ENCODE measurements at regions not wholly inside any gene's neighbourhood (a gene's known extent, or its start where the extent isn't known, plus 50 kb on each side); places are given as distances from the start of the nearest gene placed in this dataset.

GRCh38 chr1:114315631-114316030, 162.0 kb upstream of the SYT6 start:
- no peak for ATAC-seq
- DNase-seq = no peak

GRCh38 chr1:114314576-114314975, 160.9 kb upstream of the SYT6 start:
- H3K27ac ChIP-seq = no peak overlapping the region
- in situ Hi-C loops (cut with MboI; ENCODE audit: low sequenced_read_pairs in 4 of 4) = no loop called here
- H3K27me3 ChIP-seq = no peaks in the 10 kb centered on the region
- TF ChIP-seq CTCF (IDR thresholded peaks at IDR 0.05 in 4 of 5, conservative IDR thresholded peaks at IDR 0.05 in 1 of 5) (no peak), POLR2A (IDR thresholded peaks at IDR 0.05) (no peak)
- ATAC-seq (no peak), DNase-seq (no peak)
- no peaks in the 10 kb centered on the region for H3K36me3 ChIP-seq
- no peaks in the 10 kb centered on the region for H3K4me1 ChIP-seq
- intact Hi-C loops (cut with DNase I; ENCODE audit: low total_unique reads) = no loop called here
- no peaks in the 10 kb centered on the region for H3K9me3 ChIP-seq
- no peak overlapping the region for H3K4me3 ChIP-seq

More at GRCh38 chr1:114315631-114316030, 162.0 kb upstream of the SYT6 start:
- Histone ChIP-seq H3K27me3 (no peaks in the 10 kb centered on the region), H3K4me1 (no peaks in the 10 kb centered on the region), H3K27ac (no peak overlapping the region), H3K36me3 (no peaks in the 10 kb centered on the region), H3K9me3 (no peaks in the 10 kb centered on the region), H3K4me3 (no peak overlapping the region)
- TF ChIP-seq CTCF (IDR thresholded peaks at IDR 0.05 in 4 of 5, conservative IDR thresholded peaks at IDR 0.05 in 1 of 5) = no peak
- intact Hi-C loops (cut with DNase I; ENCODE audit: low total_unique reads) (no loop called here), in situ Hi-C loops (cut with MboI; ENCODE audit: low sequenced_read_pairs in 4 of 4) (no loop called here)

- intact Hi-C loops (cut with DNase I; ENCODE audit: low total_unique reads) (no loop called here), in situ Hi-C loops (cut with MboI; ENCODE audit: low sequenced_read_pairs in 4 of 4) (no loop called here)
- Histone ChIP-seq H3K27me3 (no peaks in the 10 kb centered on the region), H3K9me3 (no peaks in the 10 kb centered on the region), H3K36me3 (no peaks in the 10 kb centered on the region), H3K27ac (no peak overlapping the region), H3K4me1 (no peaks in the 10 kb centered on the region), H3K4me3 (no peak overlapping the region)
- ATAC-seq (no peak), DNase-seq (no peak)
- TF ChIP-seq CTCF (IDR thresholded peaks at IDR 0.05 in 4 of 5, conservative IDR thresholded peaks at IDR 0.05 in 1 of 5) = no peak
Measured at GRCh38 chr1:114314098-114314497, 160.4 kb upstream of the SYT6 start.

- TF ChIP-seq POLR2A (IDR thresholded peaks at IDR 0.05) (no peak), CTCF (IDR thresholded peaks at IDR 0.05 in 4 of 5, conservative IDR thresholded peaks at IDR 0.05 in 1 of 5) (no peak)
- Histone ChIP-seq H3K27ac (no peak overlapping the region), H3K4me1 (no peaks in the 10 kb centered on the region), H3K4me3 (no peak overlapping the region), H3K9me3 (no peaks in the 10 kb centered on the region), H3K36me3 (no peaks in the 10 kb centered on the region), H3K27me3 (no peaks in the 10 kb centered on the region)
- ATAC-seq (no peak), DNase-seq (no peak)
- in situ Hi-C loops (cut with MboI; ENCODE audit: low sequenced_read_pairs in 4 of 4) (no loop called here), intact Hi-C loops (cut with DNase I; ENCODE audit: low total_unique reads) (no loop called here)
Measured at GRCh38 chr1:114310695-114311271, 157.1 kb upstream of the SYT6 start.

- H3K4me3 ChIP-seq = no peak overlapping the region
- intact Hi-C loops (cut with DNase I; ENCODE audit: low total_unique reads) (no loop called here), in situ Hi-C loops (cut with MboI; ENCODE audit: low sequenced_read_pairs in 4 of 4) (no loop called here)
- H3K9me3 ChIP-seq = no peaks in the 10 kb centered on the region
- DNase-seq (no peak), ATAC-seq (no peak)
- H3K27me3 ChIP-seq = peaks cover 0 to 5% (median 0%) of the 10 kb centered on the region in 3 donors
- H3K36me3 ChIP-seq = no peaks in the 10 kb centered on the region
- no peak overlapping the region for H3K27ac ChIP-seq
- no peaks in the 10 kb centered on the region for H3K4me1 ChIP-seq
- TF ChIP-seq POLR2A (IDR thresholded peaks at IDR 0.05) (no peak), CTCF (IDR thresholded peaks at IDR 0.05 in 4 of 5, conservative IDR thresholded peaks at IDR 0.05 in 1 of 5) (no peak)
Measured at GRCh38 chr1:114302821-114303220, 149.2 kb upstream of the SYT6 start.
